Left lobe of liver (tissue), 2 donors: ENCODE measurements at regions not wholly inside any gene's neighbourhood (a gene's known extent, or its start where the extent isn't known, plus 50 kb on each side); places are given as distances from the start of the nearest gene placed in this dataset.

Source experiments
- ATAC-seq: fragments of 200-7000 bp; cut with Tn5 transposase; one replicate; pipeline ENCODE4 v1.9.1; 2020; ENCODE audit warnings: mild to moderate bottlenecking, moderate library complexity
- DNase-seq: peaks from one replicate; pipeline ENCODE4 v3.0.0-alpha.2; 2020; ENCODE audit warnings: low spot score
- donor health status: DM: no; HTN: no; CAD: no; lungs with moderate emphysema.
- donor health status: DM: no; HTN: yes; CAD: no.

- ATAC-seq (no peak), DNase-seq (no peak)
These were observed 547.0 kb downstream of the ARAP2 start for GRCh38 chr4:35697210-35697736.

GRCh38 chr4:35700663-35701062, 543.7 kb downstream of the ARAP2 start:
- DNase-seq, result no peak
- ATAC-seq, result no peak

- ATAC-seq (peak; percentile 55), DNase-seq (no peak)
These were observed 535.2 kb downstream of the ARAP2 start for GRCh38 chr4:35709080-35709479.

GRCh38 chr4:35710343-35710742, 534.0 kb downstream of the ARAP2 start:
- DNase-seq, result no peak
- ATAC-seq, result no peak

- ATAC-seq, result no peak
- DNase-seq, result no peak
These were observed 533.2 kb downstream of the ARAP2 start for GRCh38 chr4:35711127-35711526.

GRCh38 chr4:35723973-35724372, 520.3 kb downstream of the ARAP2 start:
- no peak for ATAC-seq
- no peak for DNase-seq

GRCh38 chr4:35725131-35725530, 519.2 kb downstream of the ARAP2 start:
- DNase-seq, result no peak
- no peak for ATAC-seq

- DNase-seq (no peak), ATAC-seq (no peak)
These were observed 513.9 kb downstream of the ARAP2 start for GRCh38 chr4:35730414-35730813.

GRCh38 chr4:35734381-35735098, 509.8 kb downstream of the ARAP2 start:
- ATAC-seq, result no peak
- DNase-seq, result no peak

GRCh38 chr4:35739308-35739707, 505.0 kb downstream of the ARAP2 start:
- ATAC-seq, result no peak

GRCh38 chr4:35754047-35754446, 490.3 kb downstream of the ARAP2 start:
- DNase-seq (no peak), ATAC-seq (no peak)

More at GRCh38 chr4:35739308-35739707, 505.0 kb downstream of the ARAP2 start:
- DNase-seq, result no peak

GRCh38 chr4:35757836-35758235, 486.5 kb downstream of the ARAP2 start:
- DNase-seq (no peak), ATAC-seq (no peak)

- ATAC-seq (no peak), DNase-seq (no peak)
These were observed 483.5 kb downstream of the ARAP2 start for GRCh38 chr4:35760807-35761206.

GRCh38 chr4:35771571-35771970, 472.7 kb downstream of the ARAP2 start:
- ATAC-seq, result no peak
- DNase-seq, result no peak

GRCh38 chr4:35772291-35772690, 472.0 kb downstream of the ARAP2 start:
- DNase-seq (no peak), ATAC-seq (no peak)

GRCh38 chr4:35789899-35790574, 454.3 kb downstream of the ARAP2 start:
- ATAC-seq (no peak), DNase-seq (no peak)

- DNase-seq (no peak), ATAC-seq (no peak)
These were observed 451.1 kb downstream of the ARAP2 start for GRCh38 chr4:35793045-35793722.

- ATAC-seq (no peak), DNase-seq (no peak)
These were observed 450.5 kb downstream of the ARAP2 start for GRCh38 chr4:35793766-35794165.

GRCh38 chr4:35800669-35801068, 443.6 kb downstream of the ARAP2 start:
- DNase-seq (no peak), ATAC-seq (no peak)

- no peak for ATAC-seq
- DNase-seq, result no peak
These were observed 441.7 kb downstream of the ARAP2 start for GRCh38 chr4:35802644-35803043.

GRCh38 chr4:35818520-35818919, 425.8 kb downstream of the ARAP2 start:
- ATAC-seq (no peak), DNase-seq (no peak)

GRCh38 chr4:35820003-35820402, 424.3 kb downstream of the ARAP2 start:
- DNase-seq (no peak), ATAC-seq (no peak)
